Frontal cortex (tissue), 3 donors: ENCODE measurements at regions not wholly inside any gene's neighbourhood (a gene's known extent, or its start where the extent isn't known, plus 50 kb on each side); places are given as distances from the start of the nearest gene placed in this dataset.

Experiments
- DNase-seq, 2 donors: peaks; one replicate each; pipeline ENCODE4 v3.0.0; 2012; ENCODE audit warnings: low spot score in 2 of 2
- FAIRE-seq: peaks from 2 replicates; lab custom pipeline; 2012; peaks lifted over from hg19 to GRCh38; lab: Jason Lieb, UNC
- donor health status: control.
- donor health status: control.
- donor health status: control.

- FAIRE-seq (no peak), DNase-seq (no peak)
Measured at GRCh38 chr18:37689841-37690240, 124.2 kb upstream of the CELF4 start.

- DNase-seq: no peak
- FAIRE-seq: no peak
Measured at GRCh38 chr18:37684590-37684989, 119.0 kb upstream of the CELF4 start.

GRCh38 chr18:37684183-37684582, 118.6 kb upstream of the CELF4 start:
- DNase-seq (no peak), FAIRE-seq (no peak)

- FAIRE-seq (no peak), DNase-seq (no peak)
Measured at GRCh38 chr18:37680911-37681310, 115.3 kb upstream of the CELF4 start.

- FAIRE-seq (no peak), DNase-seq (no peak)
Measured at GRCh38 chr18:37676276-37676675, 110.7 kb upstream of the CELF4 start.

- FAIRE-seq (no peak), DNase-seq (no peak)
Measured at GRCh38 chr18:37675699-37676098, 110.1 kb upstream of the CELF4 start.

- DNase-seq (no peak), FAIRE-seq (no peak)
Measured at GRCh38 chr18:37674570-37674969, 109.0 kb upstream of the CELF4 start.

GRCh38 chr18:37673671-37674070, 108.1 kb upstream of the CELF4 start:
- DNase-seq: no peak
- FAIRE-seq: no peak

GRCh38 chr18:37672932-37673595, 107.5 kb upstream of the CELF4 start:
- FAIRE-seq (no peak), DNase-seq (no peak)

GRCh38 chr18:37672001-37672400, 106.4 kb upstream of the CELF4 start:
- DNase-seq (no peak), FAIRE-seq (no peak)

- DNase-seq: no peak
- FAIRE-seq: no peak
Measured at GRCh38 chr18:37671530-37671929, 105.9 kb upstream of the CELF4 start.

GRCh38 chr18:37671119-37671518, 105.5 kb upstream of the CELF4 start:
- DNase-seq (no peak), FAIRE-seq (no peak)

GRCh38 chr18:37669991-37670534, 104.5 kb upstream of the CELF4 start:
- no peak for DNase-seq
- FAIRE-seq: no peak

- FAIRE-seq (no peak), DNase-seq (peak in 1 of 2 donors; percentile 25)
Measured at GRCh38 chr18:37668971-37669747, 103.6 kb upstream of the CELF4 start.

GRCh38 chr18:37667836-37668235, 102.2 kb upstream of the CELF4 start:
- no peak for FAIRE-seq

GRCh38 chr18:37666991-37667390, 101.4 kb upstream of the CELF4 start:
- FAIRE-seq: no peak
- DNase-seq: no peak

More at GRCh38 chr18:37667836-37668235, 102.2 kb upstream of the CELF4 start:
- peak in 1 of 2 donors; percentile 11 for DNase-seq

GRCh38 chr18:37666451-37666850, 100.9 kb upstream of the CELF4 start:
- FAIRE-seq (no peak), DNase-seq (no peak)

- no peak for DNase-seq
- FAIRE-seq: no peak
Measured at GRCh38 chr18:37665346-37665745, 99.7 kb upstream of the CELF4 start.

GRCh38 chr18:37663446-37663845, 97.8 kb upstream of the CELF4 start:
- DNase-seq (peak in 1 of 2 donors; percentile 15), FAIRE-seq (no peak)

- DNase-seq (no peak), FAIRE-seq (no peak)
Measured at GRCh38 chr18:37662546-37663339, 97.1 kb upstream of the CELF4 start.
